NCI-H2196 treated with DMSO at 0.1 percent for 48 hours (cell line): ENCODE measurements at regions not wholly inside any gene's neighbourhood (a gene's known extent, or its start where the extent isn't known, plus 50 kb on each side); places are given as distances from the start of the nearest gene placed in this dataset.
A peak's percentile ranks its signal among the peaks of the same experiment; 100 is the strongest.

ENCODE experiments used
- DNase-seq: peaks from one replicate; lab custom pipeline; 2025; ENCODE audit not compliant: unreplicated experiment; lab: John Stamatoyannopoulos, UW

DNA sequence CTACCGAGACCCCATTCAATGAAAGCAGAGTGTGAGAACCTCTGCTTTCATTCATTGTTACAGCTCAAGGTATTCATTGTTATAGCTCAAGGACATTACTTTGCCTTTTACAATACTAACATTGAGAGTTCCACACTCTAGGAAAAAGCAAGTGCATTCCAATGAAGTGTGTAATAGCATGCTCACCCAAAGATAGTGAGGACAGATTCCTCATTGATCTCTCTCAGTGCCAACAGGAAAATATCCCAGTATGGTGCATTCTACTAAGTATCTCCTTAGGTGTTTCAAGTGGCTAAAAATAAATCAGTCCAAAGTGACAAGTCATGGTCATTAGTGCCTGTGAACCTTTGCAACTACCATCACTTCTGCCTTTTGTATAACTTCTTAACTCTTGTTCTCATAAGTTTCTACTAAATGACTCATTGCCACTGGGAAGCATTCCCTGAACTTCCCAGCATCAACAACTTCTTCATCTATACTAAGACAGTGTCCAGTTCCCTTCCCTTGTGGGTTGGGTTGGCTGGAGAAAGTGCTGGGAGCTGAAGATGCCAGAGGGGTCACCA is 140.7 kb upstream of the STXBP5 start:
- DNase-seq: no peak

DNA sequence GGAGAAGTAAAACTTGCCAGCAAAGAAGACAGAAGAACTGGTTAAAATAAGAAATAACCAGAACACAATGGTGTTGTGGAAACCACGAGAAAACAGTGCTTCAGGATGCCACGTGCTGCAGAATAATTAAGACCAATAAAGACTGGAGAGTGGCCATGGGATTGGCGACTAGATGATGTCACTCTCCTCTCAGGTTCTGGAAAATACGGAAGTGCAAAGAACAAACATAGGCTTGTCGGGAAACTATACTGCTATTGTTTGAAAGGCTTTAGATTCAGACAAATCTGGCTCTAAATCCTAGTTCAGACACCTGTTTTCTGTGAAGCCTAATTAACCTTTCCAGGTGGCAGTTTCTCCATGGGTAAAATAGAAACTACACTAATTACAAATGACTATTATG is 138.4 kb upstream of the STXBP5 start:
- DNase-seq: peak; percentile 86

DNA sequence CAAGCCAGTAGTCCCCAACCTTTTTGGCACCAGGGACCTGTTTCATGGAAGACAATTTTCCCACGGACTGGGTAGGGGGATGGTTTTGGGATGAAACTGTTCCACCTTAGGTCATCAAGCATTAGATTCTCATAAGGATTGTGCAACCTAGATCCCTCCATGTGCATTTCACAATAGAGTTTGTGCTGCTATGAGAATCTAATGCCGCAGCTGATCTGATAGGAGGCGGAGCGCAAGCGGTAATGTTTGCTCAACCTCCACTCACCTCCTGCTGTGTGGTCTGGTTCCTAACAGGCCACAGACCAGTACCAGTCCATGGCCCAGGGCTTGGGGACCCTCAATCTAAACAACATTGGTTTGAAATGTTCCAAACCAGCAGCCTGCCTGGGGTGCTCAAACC is 137.0 kb upstream of the STXBP5 start:
- DNase-seq: no peak

DNA sequence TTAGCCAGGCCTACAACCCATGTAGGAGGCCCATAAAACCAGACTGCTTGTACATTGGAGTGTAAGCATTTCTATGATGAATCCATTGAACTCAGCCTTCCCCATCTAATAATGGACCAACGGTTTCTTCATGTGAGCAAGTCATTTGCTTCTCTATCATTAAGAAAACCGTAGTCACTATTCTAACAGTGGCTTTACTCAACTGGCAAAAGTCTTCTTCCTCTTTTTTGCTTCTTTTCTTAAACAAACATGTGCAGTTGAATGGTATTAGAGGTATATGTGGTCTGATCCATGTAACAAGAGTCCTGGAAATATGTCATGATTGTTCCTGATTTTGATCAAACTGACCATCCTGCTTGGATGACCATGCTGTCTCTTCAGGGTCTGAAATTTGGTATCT is 132.4 kb upstream of the STXBP5 start:
- DNase-seq: no peak

DNA sequence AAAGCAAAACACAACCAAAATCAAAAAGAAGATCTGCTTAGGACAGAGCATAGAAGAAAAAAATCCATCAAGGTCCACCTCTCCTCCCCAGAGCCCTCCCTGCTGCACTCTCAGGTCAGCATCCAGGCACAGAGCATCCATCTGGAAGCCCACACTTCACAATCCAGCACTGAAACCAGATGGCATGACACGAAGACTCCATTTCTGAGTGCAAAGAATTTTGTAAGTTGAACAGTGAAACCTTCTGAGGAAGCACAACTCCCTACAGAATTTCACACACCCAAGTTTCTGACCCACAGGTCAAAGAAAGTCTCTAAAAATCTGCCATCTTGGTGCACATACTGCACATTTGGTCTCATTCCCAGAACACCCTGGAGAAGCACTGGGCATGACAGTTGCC is 128.8 kb upstream of the STXBP5 start:
- DNase-seq: no peak

DNA sequence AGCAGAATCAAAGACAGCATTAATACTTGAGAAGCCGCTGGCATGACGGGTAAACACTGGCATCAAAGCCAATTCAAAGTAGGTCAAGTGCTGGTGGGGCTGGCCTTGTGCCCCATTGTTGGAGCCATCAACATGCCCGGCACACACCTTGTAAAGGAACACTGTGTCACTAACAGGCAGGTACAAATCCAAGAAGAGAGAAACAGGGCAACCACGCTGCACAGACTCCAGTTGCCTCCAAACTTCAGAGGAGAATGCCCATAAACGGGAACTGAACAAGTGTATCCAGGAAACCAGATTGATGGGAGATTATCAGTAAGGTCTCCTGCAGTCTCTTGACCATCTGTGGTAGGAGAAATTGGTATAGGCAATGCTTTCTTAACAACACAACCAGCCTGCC is 127.0 kb upstream of the STXBP5 start:
- DNase-seq: peak; percentile 65

DNA sequence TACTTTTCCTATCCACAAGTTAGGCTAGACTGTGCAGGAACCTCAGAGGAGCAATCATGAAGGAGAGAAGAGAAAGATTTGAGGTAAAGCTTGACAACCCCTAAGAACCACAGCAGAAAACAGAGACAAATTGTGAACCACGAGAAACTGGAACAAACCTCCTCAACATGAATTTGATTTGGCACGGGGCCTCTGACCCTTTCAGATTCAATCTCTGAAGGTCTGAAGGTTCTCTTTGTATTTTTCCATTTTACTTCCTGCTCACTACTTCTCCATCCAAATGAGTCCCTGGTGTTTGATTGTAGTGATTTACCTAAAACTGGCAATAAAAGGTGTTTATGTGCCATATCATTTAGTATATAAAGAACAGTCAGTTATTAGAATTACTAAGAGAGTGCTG is 126.1 kb upstream of the STXBP5 start:
- peak; percentile 10 for DNase-seq

DNA sequence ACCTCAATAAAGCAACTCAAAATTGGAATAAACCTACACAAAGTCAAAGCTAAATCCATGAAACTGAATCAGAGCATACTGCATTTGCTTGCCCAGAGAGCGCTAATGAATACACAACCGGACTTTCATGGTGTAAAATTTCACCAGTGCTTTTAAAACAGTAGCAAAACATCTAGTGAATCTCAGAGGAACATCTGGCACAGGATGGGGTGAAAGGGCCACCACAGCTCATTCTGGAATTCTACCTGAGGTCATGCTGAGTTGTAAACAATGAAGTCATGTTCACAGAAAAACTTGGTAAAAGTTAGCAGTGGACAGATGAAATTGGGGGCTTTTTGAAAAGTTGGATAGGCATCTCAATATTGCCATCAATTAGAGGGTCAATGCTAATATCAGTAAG is 125.6 kb upstream of the STXBP5 start:
- peak; percentile 11 for DNase-seq

DNA sequence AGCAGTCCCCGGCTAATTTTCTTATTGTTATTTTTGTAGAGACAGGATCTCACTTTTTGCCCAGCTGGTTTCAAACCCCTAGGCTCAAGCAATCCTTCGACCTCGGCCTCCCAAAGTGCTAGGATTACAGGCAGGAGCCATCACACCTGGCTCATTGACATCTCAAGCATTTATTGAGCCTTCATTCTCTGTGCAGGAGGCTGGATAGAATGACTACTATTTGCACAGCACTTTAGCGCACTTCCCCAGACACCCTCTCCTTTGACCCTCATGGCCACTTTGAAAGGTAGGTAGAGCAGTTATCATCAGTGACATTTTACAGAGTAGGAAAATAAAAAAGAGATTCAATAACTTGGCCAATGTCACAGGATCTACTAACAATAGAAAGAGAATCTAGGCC is 124.0 kb upstream of the STXBP5 start:
- DNase-seq: peak; percentile 50

DNA sequence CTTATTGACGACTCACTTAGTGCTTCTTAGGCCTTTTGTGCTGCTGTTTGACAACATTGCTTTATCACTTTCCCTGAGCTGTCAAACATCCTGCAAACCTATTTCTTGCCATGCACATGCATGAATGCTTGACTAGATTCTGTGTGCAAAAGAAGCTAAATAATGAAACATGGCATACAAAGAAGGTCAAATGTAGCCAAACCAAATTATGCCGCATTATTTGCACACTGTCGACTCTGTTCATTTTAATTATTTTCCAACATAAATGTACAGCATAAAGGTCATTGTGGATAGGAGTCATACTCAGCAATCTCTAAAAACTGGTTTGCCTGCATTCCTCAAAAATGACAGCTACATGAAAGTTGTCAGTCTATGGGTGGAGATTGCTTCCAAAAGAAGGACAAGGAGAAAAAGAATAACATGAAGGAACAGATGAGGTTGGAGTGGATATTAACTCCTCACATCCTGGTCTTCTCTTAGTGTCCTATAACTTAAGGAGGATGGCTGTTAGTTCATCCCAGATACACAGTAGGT is 123.1 kb upstream of the STXBP5 start:
- DNase-seq: no peak

DNA sequence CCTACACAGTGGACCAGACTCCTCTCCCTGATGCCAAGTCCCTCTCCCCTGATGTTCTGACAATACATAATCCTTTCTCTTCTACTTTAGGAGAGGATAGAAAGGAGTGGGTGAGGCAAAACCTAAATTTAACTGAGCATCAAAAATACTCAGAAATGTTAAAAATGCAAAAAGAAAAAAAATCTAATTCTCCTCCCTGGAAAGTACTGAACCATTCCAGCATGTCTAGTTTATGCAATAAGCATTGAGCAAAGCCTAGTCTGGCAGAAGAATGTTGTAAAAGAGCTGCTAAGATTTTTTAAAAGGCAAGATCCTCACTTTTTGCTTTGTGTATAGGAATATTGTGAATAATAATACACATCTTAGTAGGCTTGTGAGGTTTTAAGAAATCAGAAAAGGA is 116.6 kb upstream of the STXBP5 start:
- DNase-seq: no peak

DNA sequence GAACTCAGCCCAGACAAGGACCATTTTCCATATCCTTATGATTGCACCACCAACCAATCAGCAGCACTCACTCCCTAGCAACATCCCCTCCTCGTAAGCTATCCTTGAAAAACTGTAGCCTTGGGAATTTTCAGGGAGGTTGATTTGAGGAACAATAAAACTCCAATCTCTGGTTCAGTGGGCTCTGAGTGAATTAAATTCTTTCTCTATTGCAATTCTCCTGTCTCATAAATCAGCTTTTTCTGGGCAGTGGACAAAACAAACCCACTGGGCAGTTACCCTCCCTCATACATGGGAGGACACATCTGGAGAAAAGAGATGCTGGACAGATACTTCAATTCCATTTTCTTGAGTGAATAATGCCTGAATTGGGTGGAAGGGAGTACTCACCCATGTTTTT is 115.4 kb upstream of the STXBP5 start:
- no peak for DNase-seq

DNA sequence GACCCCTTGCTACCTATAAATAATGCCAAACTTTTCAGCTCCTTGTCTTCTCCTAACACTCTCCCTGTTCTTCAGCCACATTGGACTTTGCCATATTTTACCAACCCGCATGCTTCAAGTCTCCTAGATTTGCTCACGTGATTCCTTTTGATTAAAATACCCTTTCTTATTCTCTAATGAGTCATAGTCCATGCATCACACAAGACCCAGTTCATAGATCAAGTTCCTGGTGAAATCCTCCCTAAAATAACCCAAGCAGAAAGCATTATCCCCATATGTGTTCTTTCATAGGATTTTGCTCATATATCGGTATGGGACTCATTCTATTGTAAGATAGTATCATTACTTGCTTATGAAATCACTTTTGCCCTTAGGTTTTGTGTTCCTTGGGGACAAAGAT is 108.9 kb upstream of the STXBP5 start:
- no peak for DNase-seq

DNA sequence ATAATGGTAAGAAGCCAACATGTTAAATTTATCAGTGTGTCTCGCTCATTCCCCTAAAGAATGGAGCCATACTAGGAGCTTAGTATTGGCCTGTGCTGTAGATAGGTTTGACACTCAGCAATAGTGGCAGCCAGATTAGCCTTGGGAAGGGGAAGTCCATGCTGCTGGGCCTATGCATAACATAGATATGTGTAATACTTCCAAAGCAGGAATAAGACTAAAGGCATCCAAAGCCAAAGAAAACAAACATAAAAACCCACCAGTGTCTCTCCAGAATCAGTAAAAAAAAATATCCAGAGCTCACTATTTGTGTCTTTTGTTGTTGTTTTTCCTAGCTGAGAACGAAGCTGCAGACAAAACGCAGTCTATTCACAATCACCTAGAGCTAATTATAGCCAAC is 104.2 kb upstream of the STXBP5 start:
- DNase-seq: no peak

DNA sequence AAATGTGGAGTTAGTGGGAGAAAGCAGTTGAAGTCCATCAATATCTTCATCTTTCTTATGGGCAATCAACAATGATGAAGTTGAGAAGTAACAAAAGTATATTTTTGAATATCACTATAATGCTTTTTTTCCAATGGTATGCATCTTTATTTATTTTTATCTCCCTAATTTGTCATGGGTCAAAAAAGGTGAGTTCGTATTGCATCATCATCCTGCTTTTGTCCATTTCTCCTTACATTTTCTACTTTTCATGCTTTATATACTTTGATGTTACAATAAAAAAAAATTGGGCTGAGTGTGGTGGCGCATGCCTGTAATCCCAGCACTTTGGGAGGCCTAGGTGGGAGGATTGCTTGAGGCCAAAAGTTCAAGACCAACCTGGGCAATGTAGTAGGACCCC is 101.2 kb upstream of the STXBP5 start:
- DNase-seq: no peak

DNA sequence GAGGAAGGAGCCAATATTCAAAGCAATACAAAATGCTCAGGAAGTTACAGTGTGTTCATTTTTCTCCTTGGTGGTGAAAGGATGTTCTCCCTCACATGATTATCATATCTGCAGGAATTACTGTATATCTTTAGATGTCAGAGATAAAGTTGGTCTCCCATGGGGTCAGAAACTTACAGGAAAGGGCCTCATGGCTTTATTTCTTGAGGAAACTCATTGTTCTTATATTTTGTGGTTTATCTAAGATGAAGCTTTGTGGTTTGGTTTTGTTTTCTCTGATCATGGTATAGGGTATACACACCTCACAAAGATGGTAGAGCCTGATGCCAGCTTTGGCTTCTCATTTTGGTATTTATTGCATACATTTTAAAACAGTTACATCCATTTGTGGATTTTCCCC is 100.5 kb upstream of the STXBP5 start:
- no peak for DNase-seq

DNA sequence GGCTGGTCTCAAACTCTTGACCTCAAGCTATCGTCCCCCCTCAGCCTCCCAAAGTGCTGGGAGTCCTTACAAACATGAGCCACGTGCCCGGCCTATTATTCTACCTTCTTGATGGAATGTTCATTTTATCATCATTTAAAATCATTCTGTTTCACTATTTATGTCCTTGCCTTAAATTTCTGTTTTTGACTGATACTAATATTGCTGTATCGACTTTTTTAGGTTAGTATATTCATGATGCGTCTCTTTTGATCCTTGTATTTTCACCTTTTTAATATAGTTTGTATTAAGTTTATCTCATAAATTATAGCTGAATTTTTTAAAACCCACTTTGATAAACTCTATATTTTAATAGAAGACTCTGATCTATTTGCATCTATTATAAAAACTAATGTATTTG is 98.4 kb upstream of the STXBP5 start:
- no peak for DNase-seq

DNA sequence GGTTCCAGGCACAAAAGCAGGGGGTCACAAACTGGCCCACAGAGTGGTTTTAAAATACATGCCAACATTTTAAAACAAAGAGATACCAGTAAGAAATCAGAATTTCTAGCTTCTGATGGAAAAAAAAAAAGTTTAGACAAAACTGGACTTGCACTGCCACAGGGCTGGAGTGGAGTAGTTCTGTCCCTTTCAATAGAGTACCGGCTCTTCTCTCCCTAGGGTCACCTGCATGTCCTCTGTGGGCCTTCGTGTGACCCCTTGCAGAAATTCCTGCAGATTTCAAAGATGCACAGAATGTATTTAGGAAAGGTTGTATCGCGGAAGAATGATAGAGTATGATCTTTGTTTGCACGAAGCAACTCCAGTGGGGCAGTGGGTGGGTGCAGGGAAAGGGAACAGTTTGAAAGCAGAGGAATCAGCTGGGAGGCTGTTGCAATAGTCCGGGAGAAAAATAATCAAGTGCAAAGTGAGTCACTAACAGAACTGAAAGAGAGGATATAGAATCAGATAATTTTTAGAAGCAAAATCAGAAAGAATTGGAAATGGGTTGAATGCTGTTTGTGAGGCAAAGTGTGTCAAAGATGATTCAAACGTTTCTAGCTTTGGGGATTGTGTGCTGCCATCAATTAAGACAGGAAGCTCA is 97.3 kb upstream of the STXBP5 start:
- no peak for DNase-seq

DNA sequence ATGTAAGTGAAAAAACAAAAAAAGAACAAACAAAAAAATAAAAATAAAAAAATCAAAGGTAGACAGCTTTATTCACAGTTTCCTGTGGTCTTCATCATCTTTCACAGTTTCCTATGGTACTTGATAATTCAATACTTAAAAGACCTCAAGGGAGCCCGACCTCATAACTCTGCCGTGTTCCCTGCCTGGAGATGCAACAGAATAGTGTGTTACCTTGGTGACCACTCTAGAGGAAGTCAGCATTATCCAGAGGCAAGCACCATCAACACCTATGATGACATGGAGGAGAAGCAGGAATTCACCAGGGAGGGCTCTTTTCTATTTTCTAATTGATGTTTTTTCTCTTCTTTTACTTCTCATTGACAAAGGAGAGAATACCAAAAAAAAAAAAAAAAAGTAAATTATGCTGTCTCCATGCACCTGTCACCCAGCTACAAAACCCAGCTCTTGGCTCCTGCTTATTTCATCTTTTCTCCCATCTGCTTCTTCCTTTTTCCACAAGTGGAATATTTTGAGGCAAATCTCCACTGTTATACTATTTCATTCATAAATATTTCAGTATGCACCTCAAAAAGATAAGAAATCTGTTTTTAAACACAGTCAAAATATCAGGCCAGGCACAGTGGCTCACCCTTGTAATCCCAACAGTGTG is 95.8 kb upstream of the STXBP5 start:
- DNase-seq: no peak

DNA sequence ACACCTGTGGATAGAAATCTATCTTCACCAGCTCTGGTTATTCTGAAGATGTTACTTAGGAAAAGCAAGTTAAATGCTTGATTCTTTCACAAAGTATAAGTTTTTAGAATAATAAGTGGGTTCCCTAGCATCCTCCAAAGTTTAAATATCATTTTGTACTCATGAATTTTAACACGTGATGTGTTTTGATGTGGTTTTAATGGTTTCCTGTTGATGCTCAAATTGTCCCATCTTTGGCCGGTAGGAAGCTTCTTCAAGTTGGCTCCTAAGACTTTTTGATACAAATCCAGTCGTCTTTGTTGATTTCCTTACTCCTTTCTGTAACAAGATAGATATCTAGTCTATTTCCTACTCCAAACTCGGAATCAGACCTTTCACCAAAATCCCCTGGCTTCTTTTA is 94.5 kb upstream of the STXBP5 start:
- no peak for DNase-seq

DNA sequence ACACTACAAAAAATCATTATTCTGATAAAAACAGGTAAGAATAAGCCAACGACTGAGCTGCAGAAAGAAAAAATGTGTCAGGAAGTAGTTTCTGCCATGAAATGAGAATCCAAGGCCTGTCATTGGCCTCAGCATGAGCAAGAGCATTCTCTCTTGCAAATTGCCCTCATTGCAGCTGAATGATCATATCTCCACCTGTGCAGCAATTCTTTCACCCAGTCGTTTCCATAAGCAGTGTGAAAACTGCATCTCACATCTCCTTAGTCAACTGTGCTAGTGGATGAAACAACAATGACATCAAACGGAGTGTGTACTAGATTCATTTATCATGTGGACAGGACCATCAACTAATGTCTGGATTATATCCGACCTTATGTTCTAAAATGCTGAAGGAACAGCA is 88.2 kb upstream of the STXBP5 start:
- DNase-seq: no peak

DNA sequence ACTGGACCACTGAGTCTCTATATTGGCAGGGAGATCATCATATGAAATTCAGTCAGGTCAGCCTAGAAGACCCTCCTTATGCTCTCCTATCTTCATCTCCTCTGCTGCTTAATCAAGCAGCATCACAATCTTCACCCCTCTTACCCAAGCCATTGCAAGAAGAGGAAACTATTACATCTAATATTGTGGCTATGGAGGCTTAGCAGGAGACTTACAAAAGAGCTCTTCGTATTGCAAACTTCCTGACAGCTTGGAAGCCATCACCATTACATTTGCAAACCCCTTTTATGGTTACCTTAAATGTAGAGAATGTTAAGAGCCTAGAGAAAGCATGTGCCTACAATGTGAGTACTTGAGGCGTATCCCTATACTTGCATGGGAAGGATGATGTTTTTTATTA is 87.2 kb upstream of the STXBP5 start:
- DNase-seq: no peak

DNA sequence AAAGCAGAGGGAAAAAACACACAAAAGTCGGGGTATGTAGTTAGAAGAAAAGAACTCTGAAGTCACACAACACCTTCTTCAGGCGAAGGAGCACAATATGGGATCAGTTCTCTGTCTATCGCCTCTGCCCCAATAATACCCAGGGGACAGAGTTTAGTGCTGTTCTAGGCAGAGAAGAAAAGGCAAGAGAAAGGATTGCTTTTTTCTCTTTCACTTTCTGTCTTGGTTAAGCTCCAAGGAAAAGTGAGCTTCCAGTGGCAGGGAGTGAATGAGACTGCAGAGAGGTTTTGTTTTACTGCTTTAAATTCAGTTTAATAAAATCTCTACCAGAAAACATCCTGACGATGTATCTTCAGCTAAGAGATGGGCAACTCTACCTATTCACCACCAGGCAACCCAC is 86.6 kb upstream of the STXBP5 start:
- DNase-seq: no peak
